Keratinocyte (primary cell): ENCODE measurements at regions not wholly inside any gene's neighbourhood (a gene's known extent, or its start where the extent isn't known, plus 50 kb on each side); places are given as distances from the start of the nearest gene placed in this dataset.

Source experiments
- DNase-seq: peaks from one replicate; pipeline ENCODE4 v3.0.0-alpha.2; 2011; ENCODE audit warnings: low read depth, missing footprints, low spot score
- FAIRE-seq: peaks from 2 replicates; lab custom pipeline; 2011; peaks lifted over from hg19 to GRCh38; lab: Jason Lieb, UNC
- H2AFZ ChIP-seq: 2 replicates; pipeline ENCODE4 v1.6.0; 2012; ENCODE audit warnings: low read length, control low read depth, inconsistent platforms; ENCODE audit not compliant: control insufficient read depth
- H3K27ac ChIP-seq: 2 replicates; pipeline ENCODE4 v1.5.1; 2011; ENCODE audit warnings: low read length; ENCODE audit not compliant: control insufficient read depth, insufficient read depth
- H3K27me3 ChIP-seq: 3 replicates; pipeline ENCODE4 v1.6.0; 2011; ENCODE audit warnings: low read length; ENCODE audit not compliant: control insufficient read depth, insufficient read depth; ENCODE audit errors: extremely low read depth
- H3K36me3 ChIP-seq, 2 experiments: 2 replicates in 1 of 2; 3 replicates in 1 of 2; pipeline ENCODE4 v1.5.1; 2011; ENCODE audit warnings: low read length in 2 of 2, mild to moderate bottlenecking in 1 of 2; ENCODE audit not compliant: control insufficient read depth in 2 of 2, insufficient read depth in 2 of 2; ENCODE audit errors: extremely low read depth in 1 of 2
- H3K4me1 ChIP-seq: 3 replicates; pipeline ENCODE4 v1.5.1; 2011; ENCODE audit warnings: low read length; ENCODE audit not compliant: control insufficient read depth, insufficient read depth; ENCODE audit errors: extremely low read depth
- H3K4me2 ChIP-seq: 3 replicates; pipeline ENCODE4 v1.6.0; 2011; ENCODE audit warnings: low read depth, low read length; ENCODE audit not compliant: control insufficient read depth, insufficient read depth; ENCODE audit errors: extremely low read depth
- H3K4me3 ChIP-seq, 3 experiments: fragments of 200-600 bp in 1 of 3; sonication (generic) in 1 of 3; 2 replicates in 2 of 3; 3 replicates in 1 of 3; pipeline ENCODE4 v1.5.1; 2011 to 2016; ENCODE audit warnings: low read length in 3 of 3, mild to moderate bottlenecking in 3 of 3, control low read depth in 2 of 3, inconsistent platforms in 1 of 3, low read depth in 1 of 3, mixed read lengths in 1 of 3, mixed run types in 1 of 3, moderate library complexity in 1 of 3; ENCODE audit not compliant: control insufficient read depth in 2 of 3, insufficient read depth in 2 of 3; ENCODE audit errors: extremely low read depth in 1 of 3
- H3K79me2 ChIP-seq: 2 replicates; pipeline ENCODE4 v1.6.0; 2012; ENCODE audit warnings: low read length; ENCODE audit not compliant: control insufficient read depth, insufficient read depth
- H3K9ac ChIP-seq: 3 replicates; pipeline ENCODE4 v1.6.0; 2011; ENCODE audit warnings: low read length; ENCODE audit not compliant: control insufficient read depth, insufficient read depth; ENCODE audit errors: extremely low read depth
- H3K9me1 ChIP-seq: 3 replicates; pipeline ENCODE4 v1.6.0; 2011; ENCODE audit warnings: low read length; ENCODE audit not compliant: control insufficient read depth, insufficient read depth; ENCODE audit errors: extremely low read depth
- H3K9me3 ChIP-seq: 2 replicates; pipeline ENCODE4 v1.5.1; 2012; ENCODE audit warnings: low read depth, low read length; ENCODE audit not compliant: control insufficient read depth
- H4K20me1 ChIP-seq: 3 replicates; pipeline ENCODE4 v1.6.0; 2011; ENCODE audit warnings: low read length; ENCODE audit not compliant: control insufficient read depth, insufficient read depth; ENCODE audit errors: extremely low read depth
- EZH2 ChIP-seq: IDR thresholded peaks from one replicate; pipeline ENCODE4 v1.6.1; 2012; ENCODE audit warnings: inconsistent platforms, mild to moderate bottlenecking, low read length, moderate library complexity
- dilution Hi-C: fragments of 300-500 bp; cut with MboI; formaldehyde crosslinking; loops from one replicate; pipeline ENCODE4 v1.7.0; 2020; ENCODE audit warnings: low sequenced_read_pairs; ENCODE audit not compliant: extremely low pct_ligation_motif_present
- TF ChIP-seq, protein P1 (sequence below), 3 experiments: IDR thresholded peaks in 1 of 3; conservative IDR thresholded peaks in 1 of 3; optimal IDR thresholded peaks in 1 of 3; 2 replicates in 2 of 3; 3 replicates in 1 of 3; pipeline versions ENCODE3 to v1.5.1; 2011; ENCODE audit warnings: low read length in 3 of 3, mild to moderate bottlenecking in 3 of 3, moderate library complexity in 2 of 3, control low read depth in 1 of 3, inconsistent platforms in 1 of 3; ENCODE audit not compliant: insufficient read depth in 2 of 3; ENCODE audit errors: extremely low read depth in 1 of 3

DNA sequence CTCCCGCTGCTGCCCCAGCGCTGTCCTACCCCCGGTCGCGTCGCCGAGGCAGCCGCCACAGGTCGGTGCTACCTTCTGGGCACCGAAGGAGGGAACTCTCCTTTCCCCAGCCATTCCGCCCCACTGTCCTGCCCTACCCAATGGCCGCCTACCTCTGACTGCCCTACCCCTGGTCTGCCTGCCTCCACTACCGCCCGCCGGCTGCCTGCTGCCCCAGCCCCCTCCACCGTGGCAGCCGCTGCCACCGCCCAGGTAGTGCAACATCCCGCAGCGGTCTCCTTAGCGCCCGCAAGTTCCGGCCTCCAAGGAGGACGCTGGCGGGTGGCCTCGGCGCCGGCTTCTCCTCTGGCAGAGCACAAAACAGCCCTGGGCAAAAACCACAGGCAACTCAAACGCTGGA lies 1303.1 kb downstream of the UQCRFS1 start:
- Histone ChIP-seq H3K4me2 (no peak overlapping the region), H3K27ac (no peak overlapping the region), H3K36me3 (no peaks in the 10 kb centered on the region), H3K4me1 (no peaks in the 10 kb centered on the region), H3K9me1 (no peaks in the 10 kb centered on the region), H2AFZ (no peak overlapping the region), H3K79me2 (no peaks in the 10 kb centered on the region), H3K9me3 (peaks cover 6% of the 10 kb centered on the region), H3K27me3 (no peaks in the 10 kb centered on the region), H3K4me3 (no peak overlapping the region), H4K20me1 (no peaks in the 10 kb centered on the region), H3K9ac (no peak overlapping the region)
- dilution Hi-C loops = no loop called here
- DNase-seq (no peak), FAIRE-seq (no peak)
- TF ChIP-seq, protein P1, sequence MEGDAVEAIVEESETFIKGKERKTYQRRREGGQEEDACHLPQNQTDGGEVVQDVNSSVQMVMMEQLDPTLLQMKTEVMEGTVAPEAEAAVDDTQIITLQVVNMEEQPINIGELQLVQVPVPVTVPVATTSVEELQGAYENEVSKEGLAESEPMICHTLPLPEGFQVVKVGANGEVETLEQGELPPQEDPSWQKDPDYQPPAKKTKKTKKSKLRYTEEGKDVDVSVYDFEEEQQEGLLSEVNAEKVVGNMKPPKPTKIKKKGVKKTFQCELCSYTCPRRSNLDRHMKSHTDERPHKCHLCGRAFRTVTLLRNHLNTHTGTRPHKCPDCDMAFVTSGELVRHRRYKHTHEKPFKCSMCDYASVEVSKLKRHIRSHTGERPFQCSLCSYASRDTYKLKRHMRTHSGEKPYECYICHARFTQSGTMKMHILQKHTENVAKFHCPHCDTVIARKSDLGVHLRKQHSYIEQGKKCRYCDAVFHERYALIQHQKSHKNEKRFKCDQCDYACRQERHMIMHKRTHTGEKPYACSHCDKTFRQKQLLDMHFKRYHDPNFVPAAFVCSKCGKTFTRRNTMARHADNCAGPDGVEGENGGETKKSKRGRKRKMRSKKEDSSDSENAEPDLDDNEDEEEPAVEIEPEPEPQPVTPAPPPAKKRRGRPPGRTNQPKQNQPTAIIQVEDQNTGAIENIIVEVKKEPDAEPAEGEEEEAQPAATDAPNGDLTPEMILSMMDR (optimal IDR thresholded peaks at IDR 0.05 in 1 of 3, IDR thresholded peaks at IDR 0.05 in 1 of 3, conservative IDR thresholded peaks at IDR 0.05 in 1 of 3; ENCODE audit: extremely low read depth in 1 of 3, insufficient read depth in 2 of 3, low read length in 3 of 3) = no peak
- no peak for TF ChIP-seq EZH2

DNA sequence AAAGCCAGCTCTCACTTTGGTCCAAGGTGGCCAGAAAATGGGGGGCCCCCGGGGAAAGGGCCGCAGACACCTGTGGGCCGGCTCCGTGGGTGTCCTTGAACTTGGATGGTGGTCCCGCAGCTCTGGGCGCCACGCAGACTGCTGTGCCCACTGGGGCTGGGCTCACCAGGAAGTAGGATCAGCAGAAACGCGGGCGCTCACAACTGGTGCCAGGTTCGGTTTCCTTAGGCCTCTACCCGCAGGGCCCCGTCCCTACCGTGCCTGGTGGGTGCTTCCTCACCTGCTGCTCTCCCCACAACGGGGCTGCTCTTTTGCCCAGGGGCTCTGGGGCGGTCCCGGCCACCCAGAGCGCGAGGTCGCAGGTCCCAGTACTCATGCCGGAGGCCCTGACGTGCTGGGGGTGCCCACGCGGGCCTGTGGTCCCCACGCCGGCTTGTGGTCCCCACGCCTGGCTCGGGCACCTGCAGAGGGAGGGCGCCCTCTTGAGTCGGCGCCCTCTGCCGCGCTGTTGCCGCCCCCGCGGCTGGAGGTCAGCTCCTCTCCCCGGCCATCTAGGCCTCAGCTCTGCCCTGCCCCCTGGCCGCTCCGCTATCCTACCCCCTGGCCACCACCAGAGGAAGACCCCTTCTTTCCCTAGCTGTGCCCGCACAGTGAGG lies 1303.6 kb downstream of the UQCRFS1 start:
- Histone ChIP-seq H2AFZ (no peak overlapping the region), H3K27me3 (no peaks in the 10 kb centered on the region), H3K27ac (no peak overlapping the region), H3K4me2 (no peak overlapping the region), H3K79me2 (no peaks in the 10 kb centered on the region), H3K9ac (no peak overlapping the region), H3K4me3 (no peak overlapping the region), H3K36me3 (no peaks in the 10 kb centered on the region), H3K9me1 (no peaks in the 10 kb centered on the region), H3K9me3 (peaks cover 6% of the 10 kb centered on the region), H4K20me1 (no peaks in the 10 kb centered on the region), H3K4me1 (no peaks in the 10 kb centered on the region)
- no peak for TF ChIP-seq EZH2
- TF ChIP-seq, protein P1 (optimal IDR thresholded peaks at IDR 0.05 in 1 of 3, IDR thresholded peaks at IDR 0.05 in 1 of 3, conservative IDR thresholded peaks at IDR 0.05 in 1 of 3; ENCODE audit: extremely low read depth in 1 of 3, insufficient read depth in 2 of 3, low read length in 3 of 3) = no peak
- dilution Hi-C loops = no loop called here
- no peak for FAIRE-seq
- no peak for DNase-seq
